AG04449 (cell line): ENCODE measurements at regions not wholly inside any gene's neighbourhood (a gene's known extent, or its start where the extent isn't known, plus 50 kb on each side); places are given as distances from the start of the nearest gene placed in this dataset.

Experiments used
- CTCF ChIA-PET: fragments of 350-600 bp; formaldehyde crosslinking; extraction: SDS; loops from one replicate; lab custom pipeline; 2021; ENCODE audit warnings: antibody characterized with exemption; lab: Yijun Ruan, JAX
- POLR2A ChIA-PET: fragments of 400-600, 350-600 bp; formaldehyde crosslinking; extraction: SDS; loops from one replicate; lab custom pipeline; 2020; ENCODE audit warnings: antibody characterized with exemption, inconsistent platforms; lab: Yijun Ruan, JAX
- DNase-seq: peaks from one replicate; pipeline ENCODE4 v3.0.0-alpha.2; 2010; ENCODE audit warnings: low read depth, low spot score
- H3K4me3 ChIP-seq: 2 replicates; pipeline ENCODE4 v1.5.1; 2011; ENCODE audit warnings: low read depth, mild to moderate bottlenecking, control low read depth, low read length
- TF ChIP-seq, protein P1 (sequence below): IDR thresholded peaks from one replicate; pipeline ENCODE4 v1.5.1; 2011; ENCODE audit warnings: mild to moderate bottlenecking, moderate library complexity, low read length, control low read depth, inconsistent platforms; ENCODE audit not compliant: insufficient read depth; ENCODE audit errors: missing control alignments

DNA sequence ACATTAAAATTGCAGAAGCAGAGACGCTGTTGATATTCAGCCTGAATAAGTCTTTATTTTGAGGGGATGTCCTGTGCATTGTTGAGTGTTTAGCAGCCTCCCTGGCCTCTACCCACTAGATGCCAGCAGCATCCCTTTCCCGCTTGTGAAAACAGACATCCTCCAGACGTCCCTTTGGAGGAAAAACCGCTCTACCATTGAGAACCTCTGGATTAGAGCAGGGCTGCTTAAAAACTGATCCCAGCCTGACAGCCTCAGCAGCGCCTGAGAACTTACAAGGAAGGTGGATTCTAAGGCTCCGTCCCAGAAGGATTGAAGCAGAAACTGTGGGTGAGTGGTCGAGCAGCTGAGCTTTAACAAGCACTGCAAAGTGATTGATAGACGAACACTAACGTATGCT lies 349.7 kb downstream of the CYRIA start:
- no peak for DNase-seq
- ChIA-PET CTCF (no interaction called here), POLR2A (no interaction called here)
- TF ChIP-seq, protein P1, sequence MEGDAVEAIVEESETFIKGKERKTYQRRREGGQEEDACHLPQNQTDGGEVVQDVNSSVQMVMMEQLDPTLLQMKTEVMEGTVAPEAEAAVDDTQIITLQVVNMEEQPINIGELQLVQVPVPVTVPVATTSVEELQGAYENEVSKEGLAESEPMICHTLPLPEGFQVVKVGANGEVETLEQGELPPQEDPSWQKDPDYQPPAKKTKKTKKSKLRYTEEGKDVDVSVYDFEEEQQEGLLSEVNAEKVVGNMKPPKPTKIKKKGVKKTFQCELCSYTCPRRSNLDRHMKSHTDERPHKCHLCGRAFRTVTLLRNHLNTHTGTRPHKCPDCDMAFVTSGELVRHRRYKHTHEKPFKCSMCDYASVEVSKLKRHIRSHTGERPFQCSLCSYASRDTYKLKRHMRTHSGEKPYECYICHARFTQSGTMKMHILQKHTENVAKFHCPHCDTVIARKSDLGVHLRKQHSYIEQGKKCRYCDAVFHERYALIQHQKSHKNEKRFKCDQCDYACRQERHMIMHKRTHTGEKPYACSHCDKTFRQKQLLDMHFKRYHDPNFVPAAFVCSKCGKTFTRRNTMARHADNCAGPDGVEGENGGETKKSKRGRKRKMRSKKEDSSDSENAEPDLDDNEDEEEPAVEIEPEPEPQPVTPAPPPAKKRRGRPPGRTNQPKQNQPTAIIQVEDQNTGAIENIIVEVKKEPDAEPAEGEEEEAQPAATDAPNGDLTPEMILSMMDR: no peak
- no peak overlapping the region for H3K4me3 ChIP-seq

DNA sequence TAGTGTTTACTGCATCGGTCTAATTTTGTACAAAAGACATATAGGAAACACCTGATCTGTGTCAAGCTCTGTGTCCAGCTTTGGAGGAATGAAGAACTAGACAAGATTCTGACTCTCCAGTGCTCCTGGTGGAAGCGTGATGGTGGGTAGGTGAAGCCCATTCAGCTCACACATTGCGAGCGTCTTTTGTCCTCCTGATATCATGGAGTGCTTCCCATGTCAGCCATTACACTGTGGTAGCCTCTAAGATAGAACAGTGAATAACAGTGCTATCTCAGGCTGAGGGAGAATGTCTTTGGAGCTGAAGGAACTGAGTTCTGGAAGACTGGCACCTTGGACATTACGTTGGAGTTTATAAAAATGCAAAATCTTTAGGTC lies 350.2 kb downstream of the CYRIA start:
- H3K4me3 ChIP-seq: no peak overlapping the region
- ChIA-PET CTCF (no interaction called here), POLR2A (no interaction called here)
- TF ChIP-seq, protein P1: no peak
- DNase-seq: no peak

DNA sequence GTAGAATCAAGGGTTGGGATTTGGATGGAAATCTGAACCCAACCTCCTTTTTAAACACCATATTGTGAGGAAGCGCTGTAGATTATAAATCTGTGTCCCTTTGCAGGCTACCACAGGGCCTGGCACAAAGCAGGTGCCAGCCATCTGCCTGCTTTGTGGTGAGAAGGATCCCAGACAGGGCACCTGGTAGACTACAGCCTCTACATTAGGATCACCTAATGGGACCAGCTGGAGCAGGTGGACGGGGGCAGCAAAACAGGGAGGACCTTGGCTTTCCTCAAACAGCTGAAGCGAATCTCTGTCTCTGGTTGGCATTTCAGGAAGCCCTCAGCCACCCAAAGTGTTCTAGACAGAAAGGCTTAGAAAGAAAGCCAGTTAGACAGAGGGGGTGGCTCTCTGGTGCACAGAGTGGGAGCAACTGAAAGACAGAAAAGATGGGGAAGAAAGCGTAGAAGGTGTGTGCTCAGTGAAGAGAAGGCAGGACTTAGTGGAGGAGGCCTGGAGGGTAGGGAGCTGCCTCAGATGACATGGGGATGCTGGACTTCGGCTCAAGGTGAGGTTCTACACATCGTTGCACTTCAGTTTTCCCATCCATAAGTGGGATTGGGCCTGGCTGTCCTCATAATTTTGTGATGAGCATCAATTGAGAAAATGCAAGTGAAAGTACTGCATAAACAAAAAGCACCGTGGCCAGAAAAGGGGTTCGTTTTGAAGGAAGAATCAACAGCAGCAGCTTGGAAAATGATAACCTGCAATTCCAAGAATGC lies 350.8 kb downstream of the CYRIA start:
- no peak for DNase-seq
- ChIA-PET CTCF (no interaction called here), POLR2A (no interaction called here)
- no peak overlapping the region for H3K4me3 ChIP-seq
- TF ChIP-seq, protein P1: no peak

DNA sequence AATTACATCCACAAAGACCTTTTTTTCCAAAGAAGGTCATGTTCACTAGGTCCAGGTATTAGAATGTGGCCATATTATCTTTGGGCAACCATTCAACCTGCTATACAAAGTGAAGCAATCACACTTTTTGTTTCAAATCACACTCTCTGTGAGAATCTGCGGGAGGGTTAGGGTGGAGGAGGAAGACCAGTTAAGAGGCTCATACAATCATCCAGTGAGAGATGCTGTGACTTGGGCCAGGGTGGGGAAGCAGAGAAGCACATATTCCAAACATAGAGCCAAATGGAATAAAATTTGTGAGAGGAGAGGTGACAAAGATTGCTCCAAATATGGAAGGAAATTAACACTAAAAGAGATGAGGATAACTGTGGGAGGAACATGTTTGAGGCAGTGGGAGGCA lies 351.6 kb downstream of the CYRIA start:
- TF ChIP-seq, protein P1: no peak
- POLR2A ChIA-PET: no interaction called here
- CTCF ChIA-PET: no interaction called here
- no peak overlapping the region for H3K4me3 ChIP-seq
- DNase-seq: no peak

DNA sequence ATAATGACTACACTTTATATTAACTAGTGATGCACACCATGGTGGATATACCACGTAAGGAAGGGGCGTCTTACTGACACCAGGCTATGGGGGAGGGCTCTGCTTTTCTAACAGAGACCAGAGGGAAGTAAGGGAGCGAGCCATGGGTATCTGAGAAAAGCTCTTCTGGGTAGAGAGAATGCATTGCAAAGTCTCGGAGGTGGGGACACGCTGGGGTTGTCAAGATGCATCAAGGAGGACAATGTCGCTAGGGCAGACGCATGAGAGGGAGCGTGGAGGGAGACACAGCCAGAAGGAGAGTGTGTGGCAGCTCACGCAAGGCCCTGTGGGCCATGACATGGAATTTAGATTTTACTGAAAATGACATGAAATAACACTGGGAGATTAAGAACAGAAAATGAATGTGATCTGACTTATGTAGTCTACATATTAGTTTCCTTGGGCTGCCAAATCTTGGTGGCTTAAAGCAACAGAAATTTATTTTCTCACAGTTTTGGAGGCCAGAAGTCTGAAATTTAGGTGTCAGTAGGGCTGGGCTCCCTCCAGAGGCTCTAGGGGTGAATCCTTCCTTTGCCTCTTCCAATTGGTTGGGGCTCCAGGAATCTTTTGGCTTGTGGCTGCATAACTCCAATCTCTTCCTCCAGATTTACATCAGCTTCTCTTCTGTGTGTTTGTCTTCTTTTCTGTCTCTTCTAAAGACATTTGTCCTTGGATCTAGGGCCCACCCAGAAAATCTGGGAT lies 352.2 kb downstream of the CYRIA start:
- no peak for DNase-seq
- ChIA-PET CTCF (no interaction called here), POLR2A (no interaction called here)
- no peak overlapping the region for H3K4me3 ChIP-seq
- TF ChIP-seq, protein P1: no peak

DNA sequence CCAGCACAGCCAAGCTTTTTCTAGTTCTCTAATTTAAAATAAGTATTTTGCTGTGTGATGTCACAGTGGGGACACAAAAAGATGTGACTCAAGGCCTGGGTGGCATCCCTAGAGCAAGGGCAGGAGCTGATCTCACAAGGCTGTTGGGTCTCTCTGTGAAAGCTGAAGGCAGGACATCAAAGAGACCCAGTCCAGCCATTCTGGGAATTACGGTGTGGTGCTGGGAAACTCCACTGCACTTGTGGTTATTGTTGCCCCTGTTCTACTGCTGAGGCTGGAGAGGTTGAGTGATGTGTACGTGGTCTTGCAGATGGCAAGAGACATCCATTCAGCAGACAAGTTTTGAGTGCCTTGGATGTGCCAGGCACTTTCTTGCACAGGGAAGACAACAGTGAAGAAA lies 352.9 kb downstream of the CYRIA start:
- ChIA-PET POLR2A (no interaction called here), CTCF (interaction anchor here (1.0 kb wide), 1 partner anchor 14 kb away, joined by 3 read pairs; no protein-coding TSS in a partner anchor)
- no peak for DNase-seq
- TF ChIP-seq, protein P1: no peak
- H3K4me3 ChIP-seq: no peak overlapping the region
